Lower leg skin (tissue), 3 donors: ENCODE measurements at regions not wholly inside any gene's neighbourhood (a gene's known extent, or its start where the extent isn't known, plus 50 kb on each side); places are given as distances from the start of the nearest gene placed in this dataset.

Source experiments
- CTCF ChIP-seq, 3 donors: fragments of 450-650 bp; IDR thresholded peaks; one replicate each; pipeline ENCODE4 v1.5.1; 2016; ENCODE audit warnings: antibody characterized with exemption in 3 of 3, mild to moderate bottlenecking in 3 of 3, moderate library complexity in 2 of 3
- POLR2A ChIP-seq, 2 donors: fragments of 450-650 bp; IDR thresholded peaks; one replicate each; pipeline ENCODE4 v1.6.1; 2016 to 2017; ENCODE audit warnings: antibody characterized with exemption in 2 of 2, mild to moderate bottlenecking in 1 of 2, moderate library complexity in 1 of 2

- TF ChIP-seq CTCF (IDR thresholded peaks at IDR 0.05) (no peak), POLR2A (IDR thresholded peaks at IDR 0.05) (no peak)
These were observed 126.5 kb upstream of the CHRM2 start for GRCh38 chr7:136741941-136742340.
